ENCODE measurements at regions not wholly inside any gene's neighbourhood (a gene's known extent, or its start where the extent isn't known, plus 50 kb on each side); places are given as distances from the start of the nearest gene placed in this dataset.
"Not testable (repeated sequence)": the region's sequence is repeated elsewhere in the genome, so short reads cannot be mapped to it uniquely, and the experiment has no call there.

GRCh38 chr3:140859592-140860336, 81.9 kb upstream of the SLC25A36 start:
- Mint-ChIP-seq H3K4me3 (no peak overlapping the region), H3K4me1 (peaks cover 6% of the 10 kb centered on the region), H3K27me3 (ENCODE audit: low read depth) (peaks cover 9% of the 10 kb centered on the region), H3K9me3 (peaks cover 4% of the 10 kb centered on the region), H3K27ac (no peak overlapping the region), H3K36me3 (ENCODE audit: low read depth) (no peaks in the 10 kb centered on the region)
- TF ChIP-seq CTCF (IDR thresholded peaks at IDR 0.05; ENCODE audit: unreplicated experiment in 3 of 3) = no peak

GRCh38 chr3:140863580-140864009, 78.0 kb upstream of the SLC25A36 start:
- Mint-ChIP-seq H3K9me3 (peaks cover 7% of the 10 kb centered on the region), H3K27ac (no peak overlapping the region), H3K27me3 (ENCODE audit: low read depth) (peaks cover 6% of the 10 kb centered on the region), H3K36me3 (ENCODE audit: low read depth) (no peaks in the 10 kb centered on the region), H3K4me1 (peaks cover 6% of the 10 kb centered on the region), H3K4me3 (no peak overlapping the region)
- peak; percentile 53 to 69 (median 58) for TF ChIP-seq CTCF (IDR thresholded peaks at IDR 0.05; ENCODE audit: unreplicated experiment in 3 of 3)

- peaks cover 3% of the 10 kb centered on the region for H3K9me3 Mint-ChIP-seq
- H3K36me3 Mint-ChIP-seq (ENCODE audit: low read depth) = no peaks in the 10 kb centered on the region
- H3K4me1 Mint-ChIP-seq = no peaks in the 10 kb centered on the region
- no peak overlapping the region for H3K4me3 Mint-ChIP-seq
- TF ChIP-seq CTCF (IDR thresholded peaks at IDR 0.05; ENCODE audit: unreplicated experiment in 3 of 3) = no peak
- no peak overlapping the region for H3K27ac Mint-ChIP-seq
- H3K27me3 Mint-ChIP-seq (ENCODE audit: low read depth) = peaks cover 4% of the 10 kb centered on the region
These were observed 71.3 kb upstream of the SLC25A36 start for GRCh38 chr3:140870351-140870750.

GRCh38 chr3:140871022-140871421, 70.6 kb upstream of the SLC25A36 start:
- Mint-ChIP-seq H3K27ac (no peak overlapping the region), H3K4me1 (no peaks in the 10 kb centered on the region), H3K9me3 (no peaks in the 10 kb centered on the region), H3K27me3 (ENCODE audit: low read depth) (no peaks in the 10 kb centered on the region), H3K36me3 (ENCODE audit: low read depth) (no peaks in the 10 kb centered on the region), H3K4me3 (no peak overlapping the region)
- TF ChIP-seq CTCF (IDR thresholded peaks at IDR 0.05; ENCODE audit: unreplicated experiment in 3 of 3) = no peak

- not testable (repeated sequence) for H3K4me1 Mint-ChIP-seq; H3K9me3 Mint-ChIP-seq; H3K4me3 Mint-ChIP-seq; H3K27ac Mint-ChIP-seq; H3K27me3 Mint-ChIP-seq (ENCODE audit: low read depth); H3K36me3 Mint-ChIP-seq (ENCODE audit: low read depth)
These were observed 69.5 kb upstream of the SLC25A36 start for GRCh38 chr3:140872165-140872564.

- H3K27me3 Mint-ChIP-seq (ENCODE audit: low read depth) = peaks cover 23% of the 10 kb centered on the region
- no peak overlapping the region for H3K4me3 Mint-ChIP-seq
- no peaks in the 10 kb centered on the region for H3K4me1 Mint-ChIP-seq
- H3K27ac Mint-ChIP-seq = no peak overlapping the region
- H3K36me3 Mint-ChIP-seq (ENCODE audit: low read depth) = no peaks in the 10 kb centered on the region
- peaks cover 27% of the 10 kb centered on the region for H3K9me3 Mint-ChIP-seq
- no peak for TF ChIP-seq CTCF (IDR thresholded peaks at IDR 0.05; ENCODE audit: unreplicated experiment in 3 of 3)
These were observed 58.1 kb upstream of the SLC25A36 start for GRCh38 chr3:140883428-140884040.

GRCh38 chr3:140885697-140886096, 55.9 kb upstream of the SLC25A36 start:
- not testable (repeated sequence) for H3K36me3 Mint-ChIP-seq (ENCODE audit: low read depth); H3K27ac Mint-ChIP-seq; H3K4me3 Mint-ChIP-seq; H3K4me1 Mint-ChIP-seq
- Mint-ChIP-seq H3K9me3 (peaks cover 23% of the 10 kb centered on the region), H3K27me3 (ENCODE audit: low read depth) (peaks cover 11% of the 10 kb centered on the region)

Measured in nephron (organoid).